ENCODE measurements at regions not wholly inside any gene's neighbourhood (a gene's known extent, or its start where the extent isn't known, plus 50 kb on each side); places are given as distances from the start of the nearest gene placed in this dataset.

DNA sequence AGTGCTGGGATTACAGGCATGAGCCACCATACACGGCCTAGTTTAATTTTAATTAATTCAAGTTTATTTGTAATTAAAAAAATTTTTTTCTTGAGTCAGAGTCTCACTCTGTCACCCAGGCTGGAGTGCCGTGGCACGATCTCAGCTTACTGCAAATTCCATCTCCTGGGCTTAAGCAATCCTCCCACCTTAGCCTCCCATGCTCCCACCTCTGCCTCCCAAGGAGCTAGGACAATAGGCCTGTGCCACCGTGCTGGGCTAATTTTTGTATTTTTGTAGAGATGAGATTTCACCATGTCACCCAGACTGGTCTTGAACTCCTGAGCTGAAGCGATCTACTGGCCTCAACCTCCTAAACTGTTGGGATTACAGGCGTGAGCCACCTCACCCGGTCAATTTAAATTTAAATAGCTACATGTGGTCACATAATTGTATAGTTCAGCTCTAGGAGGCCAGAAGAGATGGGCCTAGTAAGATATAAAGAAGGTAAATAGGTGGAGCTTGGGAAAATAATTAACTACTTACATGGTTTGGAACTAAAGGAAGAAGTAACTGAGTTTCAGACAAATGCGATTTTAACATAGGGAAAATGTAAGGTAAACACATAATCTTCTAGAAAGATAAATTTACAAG is 220.0 kb upstream of the CITED2 start:
- TF ChIP-seq, protein P1, sequence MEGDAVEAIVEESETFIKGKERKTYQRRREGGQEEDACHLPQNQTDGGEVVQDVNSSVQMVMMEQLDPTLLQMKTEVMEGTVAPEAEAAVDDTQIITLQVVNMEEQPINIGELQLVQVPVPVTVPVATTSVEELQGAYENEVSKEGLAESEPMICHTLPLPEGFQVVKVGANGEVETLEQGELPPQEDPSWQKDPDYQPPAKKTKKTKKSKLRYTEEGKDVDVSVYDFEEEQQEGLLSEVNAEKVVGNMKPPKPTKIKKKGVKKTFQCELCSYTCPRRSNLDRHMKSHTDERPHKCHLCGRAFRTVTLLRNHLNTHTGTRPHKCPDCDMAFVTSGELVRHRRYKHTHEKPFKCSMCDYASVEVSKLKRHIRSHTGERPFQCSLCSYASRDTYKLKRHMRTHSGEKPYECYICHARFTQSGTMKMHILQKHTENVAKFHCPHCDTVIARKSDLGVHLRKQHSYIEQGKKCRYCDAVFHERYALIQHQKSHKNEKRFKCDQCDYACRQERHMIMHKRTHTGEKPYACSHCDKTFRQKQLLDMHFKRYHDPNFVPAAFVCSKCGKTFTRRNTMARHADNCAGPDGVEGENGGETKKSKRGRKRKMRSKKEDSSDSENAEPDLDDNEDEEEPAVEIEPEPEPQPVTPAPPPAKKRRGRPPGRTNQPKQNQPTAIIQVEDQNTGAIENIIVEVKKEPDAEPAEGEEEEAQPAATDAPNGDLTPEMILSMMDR (IDR thresholded peaks at IDR 0.05; ENCODE audit: poor library complexity): no peak
- TF ChIP-seq EZH2phosphoT487 (IDR thresholded peaks at IDR 0.05; ENCODE audit: low read depth, severe bottlenecking, unreplicated experiment): no peak

Data from hepatocyte (in vitro differentiated cells).